ENCODE measurements at regions not wholly inside any gene's neighbourhood (a gene's known extent, or its start where the extent isn't known, plus 50 kb on each side); places are given as distances from the start of the nearest gene placed in this dataset.

- TF ChIP-seq POLR2A (IDR thresholded peaks at IDR 0.05; ENCODE audit: control extremely low read depth in 1 of 2, low read depth in 2 of 2, low read length in 2 of 2) (no peak), TAF1 (IDR thresholded peaks at IDR 0.05; ENCODE audit: low read depth, low read length) (no peak), JUND (IDR thresholded peaks at IDR 0.05; ENCODE audit: low read length) (no peak), ZNF274 (IDR thresholded peaks at IDR 0.05; ENCODE audit: borderline replicate concordance, extremely low read depth, low read length) (no peak), RFX5 (IDR thresholded peaks at IDR 0.05; ENCODE audit: borderline replicate concordance, low read depth, low read length) (no peak), EZH2 (IDR thresholded peaks at IDR 0.05; ENCODE audit: low read depth, low read length, severe bottlenecking) (no peak), CEBPB (IDR thresholded peaks at IDR 0.05; ENCODE audit: low read depth, low read length) (no peak), SUZ12 (IDR thresholded peaks at IDR 0.05; ENCODE audit: low read length) (no peak), YY1 (IDR thresholded peaks at IDR 0.05; ENCODE audit: low read depth, low read length) (no peak)
- TF ChIP-seq, protein P1, sequence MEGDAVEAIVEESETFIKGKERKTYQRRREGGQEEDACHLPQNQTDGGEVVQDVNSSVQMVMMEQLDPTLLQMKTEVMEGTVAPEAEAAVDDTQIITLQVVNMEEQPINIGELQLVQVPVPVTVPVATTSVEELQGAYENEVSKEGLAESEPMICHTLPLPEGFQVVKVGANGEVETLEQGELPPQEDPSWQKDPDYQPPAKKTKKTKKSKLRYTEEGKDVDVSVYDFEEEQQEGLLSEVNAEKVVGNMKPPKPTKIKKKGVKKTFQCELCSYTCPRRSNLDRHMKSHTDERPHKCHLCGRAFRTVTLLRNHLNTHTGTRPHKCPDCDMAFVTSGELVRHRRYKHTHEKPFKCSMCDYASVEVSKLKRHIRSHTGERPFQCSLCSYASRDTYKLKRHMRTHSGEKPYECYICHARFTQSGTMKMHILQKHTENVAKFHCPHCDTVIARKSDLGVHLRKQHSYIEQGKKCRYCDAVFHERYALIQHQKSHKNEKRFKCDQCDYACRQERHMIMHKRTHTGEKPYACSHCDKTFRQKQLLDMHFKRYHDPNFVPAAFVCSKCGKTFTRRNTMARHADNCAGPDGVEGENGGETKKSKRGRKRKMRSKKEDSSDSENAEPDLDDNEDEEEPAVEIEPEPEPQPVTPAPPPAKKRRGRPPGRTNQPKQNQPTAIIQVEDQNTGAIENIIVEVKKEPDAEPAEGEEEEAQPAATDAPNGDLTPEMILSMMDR (IDR thresholded peaks at IDR 0.05; ENCODE audit: control extremely low read depth in 1 of 3, insufficient read depth in 1 of 3, low read depth in 1 of 3, low read length in 3 of 3): no peak
Observed at GRCh38 chr13:67306742-67307141, 76.6 kb upstream of the PCDH9 start.

Measured in H1 (cell line).